MG63 (cell line): ENCODE measurements at regions not wholly inside any gene's neighbourhood (a gene's known extent, or its start where the extent isn't known, plus 50 kb on each side); places are given as distances from the start of the nearest gene placed in this dataset.
"Not testable (repeated sequence)": the region's sequence is repeated elsewhere in the genome, so short reads cannot be mapped to it uniquely, and the experiment has no call there.

ENCODE experiments used
- DNase-seq: peaks from one replicate; pipeline ENCODE4 v3.0.0-alpha.2; 2020
- H3K27me3 ChIP-seq: fragments of 250-450 bp; sonication (Bioruptor Pico); 2 replicates; pipeline ENCODE4 v1.5.1; 2020; ENCODE audit warnings: mild to moderate bottlenecking, moderate library complexity
- H3K36me3 ChIP-seq: fragments of 250-450 bp; sonication (Bioruptor Pico); 2 replicates; pipeline ENCODE4 v1.5.1; 2020; ENCODE audit warnings: mild to moderate bottlenecking, moderate library complexity
- H3K4me3 ChIP-seq: fragments of 250-450 bp; sonication (Bioruptor Pico); 2 replicates; pipeline ENCODE4 v1.5.1; 2020; ENCODE audit warnings: mild to moderate bottlenecking, moderate library complexity
- H3K9me3 ChIP-seq: fragments of 250-450 bp; sonication (Bioruptor Pico); 2 replicates; pipeline ENCODE4 v1.5.1; 2020; ENCODE audit warnings: mild to moderate bottlenecking, moderate library complexity

- no peaks in the 10 kb centered on the region for H3K36me3 ChIP-seq
- DNase-seq, result no peak
- no peaks in the 10 kb centered on the region for H3K9me3 ChIP-seq
- no peak overlapping the region for H3K4me3 ChIP-seq
- no peaks in the 10 kb centered on the region for H3K27me3 ChIP-seq
These were observed 1748.9 kb downstream of the TP53TG3F start for GRCh38 chr16:35208001-35208935.

- no peak overlapping the region for H3K4me3 ChIP-seq
These were observed 1751.4 kb downstream of the TP53TG3F start for GRCh38 chr16:35210681-35211433.

GRCh38 chr16:35214840-35215239 is 1755.4 kb downstream of the TP53TG3F start:
- no peak for DNase-seq
- no peaks in the 10 kb centered on the region for H3K9me3 ChIP-seq
- no peak overlapping the region for H3K4me3 ChIP-seq
- no peaks in the 10 kb centered on the region for H3K27me3 ChIP-seq
- no peaks in the 10 kb centered on the region for H3K36me3 ChIP-seq

More at GRCh38 chr16:35210681-35211433, 1751.4 kb downstream of the TP53TG3F start:
- no peak for DNase-seq
- H3K36me3 ChIP-seq, result no peaks in the 10 kb centered on the region
- no peaks in the 10 kb centered on the region for H3K9me3 ChIP-seq
- H3K27me3 ChIP-seq, result no peaks in the 10 kb centered on the region

- no peak for DNase-seq
- no peaks in the 10 kb centered on the region for H3K9me3 ChIP-seq
- no peaks in the 10 kb centered on the region for H3K27me3 ChIP-seq
These were observed 1755.9 kb downstream of the TP53TG3F start for GRCh38 chr16:35215287-35215686.

GRCh38 chr16:35216261-35216660 is 1756.8 kb downstream of the TP53TG3F start:
- DNase-seq, H3K36me3 ChIP-seq, H3K27me3 ChIP-seq, H3K4me3 ChIP-seq, H3K9me3 ChIP-seq: not testable (repeated sequence)

More at GRCh38 chr16:35215287-35215686, 1755.9 kb downstream of the TP53TG3F start:
- H3K36me3 ChIP-seq, result no peaks in the 10 kb centered on the region
- H3K4me3 ChIP-seq, result no peak overlapping the region

- H3K36me3 ChIP-seq, result no peaks in the 10 kb centered on the region
- H3K4me3 ChIP-seq, result no peak overlapping the region
- H3K9me3 ChIP-seq, result no peaks in the 10 kb centered on the region
- DNase-seq, result no peak
- no peaks in the 10 kb centered on the region for H3K27me3 ChIP-seq
These were observed 1762.2 kb downstream of the TP53TG3F start for GRCh38 chr16:35221482-35222185.

- no peak overlapping the region for H3K4me3 ChIP-seq
- H3K36me3 ChIP-seq, result no peaks in the 10 kb centered on the region
- DNase-seq, result no peak
- no peaks in the 10 kb centered on the region for H3K9me3 ChIP-seq
- no peaks in the 10 kb centered on the region for H3K27me3 ChIP-seq
These were observed 1775.3 kb downstream of the TP53TG3F start for GRCh38 chr16:35234679-35235078.

GRCh38 chr16:35239561-35239960 is 1780.1 kb downstream of the TP53TG3F start:
- Histone ChIP-seq H3K27me3 (no peaks in the 10 kb centered on the region), H3K36me3 (no peaks in the 10 kb centered on the region), H3K4me3 (no peak overlapping the region), H3K9me3 (no peaks in the 10 kb centered on the region)
- no peak for DNase-seq

- H3K36me3 ChIP-seq, result no peaks in the 10 kb centered on the region
These were observed 1789.6 kb downstream of the TP53TG3F start for GRCh38 chr16:35249051-35249450.

GRCh38 chr16:35252356-35252936 is 1793.0 kb downstream of the TP53TG3F start:
- DNase-seq, result no peak
- H3K4me3 ChIP-seq, result no peak overlapping the region
- no peaks in the 10 kb centered on the region for H3K9me3 ChIP-seq
- H3K36me3 ChIP-seq, result no peaks in the 10 kb centered on the region
- H3K27me3 ChIP-seq, result no peaks in the 10 kb centered on the region

More at GRCh38 chr16:35249051-35249450, 1789.6 kb downstream of the TP53TG3F start:
- no peak overlapping the region for H3K4me3 ChIP-seq
- no peaks in the 10 kb centered on the region for H3K9me3 ChIP-seq
- no peaks in the 10 kb centered on the region for H3K27me3 ChIP-seq
- DNase-seq, result no peak

- Histone ChIP-seq H3K4me3 (no peak overlapping the region), H3K27me3 (no peaks in the 10 kb centered on the region), H3K9me3 (no peaks in the 10 kb centered on the region), H3K36me3 (no peaks in the 10 kb centered on the region)
- DNase-seq, result no peak
These were observed 1795.9 kb downstream of the TP53TG3F start for GRCh38 chr16:35255186-35255803.

- H3K36me3 ChIP-seq, result no peaks in the 10 kb centered on the region
- H3K27me3 ChIP-seq, result no peaks in the 10 kb centered on the region
- H3K9me3 ChIP-seq, result no peaks in the 10 kb centered on the region
- DNase-seq, result no peak
- no peak overlapping the region for H3K4me3 ChIP-seq
These were observed 1796.4 kb downstream of the TP53TG3F start for GRCh38 chr16:35255816-35256215.

- Histone ChIP-seq H3K36me3 (no peaks in the 10 kb centered on the region), H3K9me3 (no peaks in the 10 kb centered on the region), H3K27me3 (no peaks in the 10 kb centered on the region), H3K4me3 (no peak overlapping the region)
- no peak for DNase-seq
These were observed 1799.0 kb downstream of the TP53TG3F start for GRCh38 chr16:35258381-35258780.

GRCh38 chr16:35295856-35296255 is 1836.4 kb downstream of the TP53TG3F start:
- Histone ChIP-seq H3K9me3 (no peaks in the 10 kb centered on the region), H3K36me3 (no peaks in the 10 kb centered on the region), H3K4me3 (no peak overlapping the region), H3K27me3 (no peaks in the 10 kb centered on the region)
- no peak for DNase-seq

GRCh38 chr16:35296962-35297653 is 1837.7 kb downstream of the TP53TG3F start:
- no peaks in the 10 kb centered on the region for H3K9me3 ChIP-seq

More at GRCh38 chr16:35296962-35297653, 1837.7 kb downstream of the TP53TG3F start:
- DNase-seq, result no peak
- no peaks in the 10 kb centered on the region for H3K36me3 ChIP-seq
- H3K27me3 ChIP-seq, result no peaks in the 10 kb centered on the region
- no peak overlapping the region for H3K4me3 ChIP-seq
